IMR-90 (cell line): ENCODE measurements at regions not wholly inside any gene's neighbourhood (a gene's known extent, or its start where the extent isn't known, plus 50 kb on each side); places are given as distances from the start of the nearest gene placed in this dataset.

Experiments
- ATAC-seq: fragments of 200-7000 bp; cut with Tn5 transposase; 2 replicates; pipeline ENCODE4 v1.9.1; 2020; ENCODE audit warnings: low read depth, mild to moderate bottlenecking, moderate library complexity
- BruUV-seq: library from RNA; stranded (reverse); fragments of 400-500 nt; replicated peaks from 2 replicates; lab custom pipeline; 2021; lab: Mats Ljungman, UMichigan
- CTCF ChIA-PET: fragments of 300-600 bp; formaldehyde crosslinking; extraction: SDS; loops from one replicate; lab custom pipeline; 2021; ENCODE audit warnings: antibody characterized with exemption; lab: Yijun Ruan, JAX
- POLR2A ChIA-PET: fragments of 300-600 bp; sonication (Branson Sonifier 250); formaldehyde crosslinking; loops from one replicate; lab custom pipeline; 2022; ENCODE audit warnings: antibody characterized with exemption; ENCODE audit not compliant: unreplicated experiment; lab: Charles Lee
- DNase-seq: peaks from one replicate; pipeline ENCODE4 v3.0.0; 2013
- H2AFZ ChIP-seq: replicated peaks from 2 replicates; pipeline ENCODE3; 2013; ENCODE audit warnings: low read length, mild to moderate bottlenecking; ENCODE audit not compliant: poor library complexity
- H2AK5ac ChIP-seq: 2 replicates; pipeline ENCODE4 v1.6.1; 2013; ENCODE audit warnings: low read depth, low read length, inconsistent platforms
- H2AK9ac ChIP-seq: replicated peaks from 2 replicates; pipeline ENCODE3; 2013; ENCODE audit warnings: mild to moderate bottlenecking, low read depth, low read length, moderate library complexity; ENCODE audit not compliant: poor library complexity
- H2BK120ac ChIP-seq: 2 replicates; pipeline ENCODE4 v1.6.1; 2013; ENCODE audit warnings: low read depth, low read length, inconsistent platforms
- H2BK15ac ChIP-seq: 3 replicates; pipeline ENCODE4 v1.6.1; 2013; ENCODE audit warnings: low read depth, low read length, inconsistent platforms
- H2BK20ac ChIP-seq: 2 replicates; pipeline ENCODE4 v1.6.1; 2013; ENCODE audit warnings: low read depth, mild to moderate bottlenecking, inconsistent platforms, low read length, moderate library complexity
- H2BK5ac ChIP-seq: 2 replicates; pipeline ENCODE4 v1.6.1; 2013; ENCODE audit warnings: mild to moderate bottlenecking, low read depth, low read length, inconsistent platforms; ENCODE audit not compliant: poor library complexity, severe bottlenecking
- H3K14ac ChIP-seq: replicated peaks from 2 replicates; pipeline ENCODE4 v1.6.1; 2013; ENCODE audit warnings: low read depth, low read length, inconsistent platforms
- H3K18ac ChIP-seq: 2 replicates; pipeline ENCODE4 v1.6.1; 2013; ENCODE audit warnings: low read depth, low read length, control low read depth
- H3K23ac ChIP-seq: 2 replicates; pipeline ENCODE4 v1.6.1; 2013; ENCODE audit warnings: low read depth, low read length, inconsistent platforms
- H3K27ac ChIP-seq: 2 replicates; pipeline ENCODE4 v1.5.1; 2013; ENCODE audit warnings: mild to moderate bottlenecking, control low read depth, low read length; ENCODE audit not compliant: insufficient read depth
- H3K27me3 ChIP-seq: 2 replicates; pipeline ENCODE4 v1.6.1; 2013; ENCODE audit warnings: low read length; ENCODE audit not compliant: control insufficient read depth, insufficient read depth
- H3K36me3 ChIP-seq: 2 replicates; pipeline ENCODE4 v1.6.1; 2013; ENCODE audit warnings: low read length, mixed read lengths; ENCODE audit not compliant: control insufficient read depth, insufficient read depth
- H3K4ac ChIP-seq: 2 replicates; pipeline ENCODE4 v1.6.1; 2013; ENCODE audit warnings: low read depth, low read length, inconsistent platforms
- H3K4me1 ChIP-seq: 2 replicates; pipeline ENCODE4 v1.6.1; 2013; ENCODE audit warnings: low read length, mixed read lengths; ENCODE audit not compliant: control insufficient read depth, insufficient read depth
- H3K4me2 ChIP-seq: 2 replicates; pipeline ENCODE4 v1.6.1; 2013; ENCODE audit warnings: low read depth, mild to moderate bottlenecking, control low read depth, low read length, moderate library complexity
- H3K4me3 ChIP-seq: 2 replicates; pipeline ENCODE4 v1.5.1; 2013; ENCODE audit warnings: low read depth, mild to moderate bottlenecking, control low read depth, low read length, moderate library complexity; ENCODE audit not compliant: insufficient read depth
- H3K56ac ChIP-seq: 2 replicates; pipeline ENCODE4 v1.6.1; 2013; ENCODE audit warnings: low read length, inconsistent platforms; ENCODE audit not compliant: insufficient read depth; ENCODE audit errors: extremely low read depth
- H3K79me1 ChIP-seq, 2 experiments: 2 replicates each; pipeline ENCODE4 v1.6.1; 2013; ENCODE audit warnings: low read length in 2 of 2, inconsistent platforms in 1 of 2, low read depth in 1 of 2
- H3K9ac ChIP-seq: 2 replicates; pipeline ENCODE4 v1.6.1; 2013; ENCODE audit warnings: low read depth, low read length, control low read depth
- H3K9me1 ChIP-seq: 2 replicates; pipeline ENCODE4 v1.6.1; 2013; ENCODE audit warnings: low read length, inconsistent platforms; ENCODE audit not compliant: insufficient read depth
- H3K9me3 ChIP-seq: 2 replicates; pipeline ENCODE4 v1.6.1; 2013; ENCODE audit warnings: low read length; ENCODE audit not compliant: control insufficient read depth, insufficient read depth
- H4K20me1 ChIP-seq: 2 replicates; pipeline ENCODE4 v1.6.1; 2013; ENCODE audit warnings: low read length, inconsistent platforms; ENCODE audit not compliant: insufficient read depth
- H4K5ac ChIP-seq: 2 replicates; pipeline ENCODE4 v1.6.1; 2013; ENCODE audit warnings: mild to moderate bottlenecking, low read depth, low read length, control low read depth
- H4K8ac ChIP-seq, 2 experiments: 2 replicates each; pipeline ENCODE4 v1.6.1; 2013; ENCODE audit warnings: low read depth in 2 of 2, low read length in 2 of 2, control low read depth in 1 of 2, inconsistent platforms in 1 of 2
- H4K91ac ChIP-seq: 2 replicates; pipeline ENCODE4 v1.6.1; 2013; ENCODE audit warnings: low read depth, low read length, inconsistent platforms; ENCODE audit not compliant: insufficient read depth
- BHLHE40 ChIP-seq: fragments of 150-350 bp; IDR thresholded peaks from 2 replicates; pipeline ENCODE4 v1.6.1; 2016; ENCODE audit warnings: mild to moderate bottlenecking, low read depth, low read length
- CEBPB ChIP-seq: IDR thresholded peaks from 2 replicates; pipeline ENCODE4 v1.6.1; 2012; ENCODE audit warnings: low read depth, low read length, improper control_type of control experiment
- CHD1 ChIP-seq: IDR thresholded peaks from 2 replicates; pipeline ENCODE4 v1.6.1; 2012; ENCODE audit warnings: low read depth, low read length, improper control_type of control experiment
- FOS ChIP-seq: fragments of 150-350 bp; IDR thresholded peaks from 2 replicates; pipeline ENCODE4 v1.6.1; 2016; ENCODE audit warnings: low read depth, low read length
- MXI1 ChIP-seq: IDR thresholded peaks from 2 replicates; pipeline ENCODE4 v1.6.1; 2012; ENCODE audit warnings: low read depth, mild to moderate bottlenecking, low read length, moderate library complexity, borderline replicate concordance
- NFE2L2 ChIP-seq: fragments of 150-350 bp; IDR thresholded peaks from 2 replicates; pipeline ENCODE4 v1.6.1; 2016; ENCODE audit warnings: low read depth, mild to moderate bottlenecking, low read length
- POLR2A ChIP-seq: IDR thresholded peaks from 2 replicates; pipeline ENCODE4 v1.6.1; 2012; ENCODE audit warnings: mild to moderate bottlenecking, low read depth, low read length
- RAD21 ChIP-seq: IDR thresholded peaks from 2 replicates; pipeline ENCODE4 v1.6.1; 2012; ENCODE audit warnings: low read length, improper control_type of control experiment
- RCOR1 ChIP-seq: IDR thresholded peaks from 2 replicates; pipeline ENCODE4 v1.6.1; 2012; ENCODE audit warnings: mild to moderate bottlenecking, low read length, improper control_type of control experiment; ENCODE audit not compliant: insufficient replicate concordance
- RFX5 ChIP-seq: IDR thresholded peaks from 2 replicates; pipeline ENCODE4 v1.8.0; 2012; ENCODE audit warnings: low read depth, mild to moderate bottlenecking, low read length, moderate library complexity
- SMC3 ChIP-seq: fragments of 150-350 bp; IDR thresholded peaks from 2 replicates; pipeline ENCODE4 v1.6.1; 2016; ENCODE audit warnings: low read depth, mild to moderate bottlenecking, antibody characterized with exemption, low read length, moderate library complexity
- WGBS, 2 experiments: methylation state at CpG; one replicate each; pipeline versions ENCODE4 v1.1.5 to v1.1.7; 2013; ENCODE audit warnings: missing lambda C conversion rate in 2 of 2; ENCODE audit not compliant: insufficient read length in 1 of 2; ENCODE audit errors: extremely low coverage in 2 of 2; 5-methylcytosine and 5-hydroxymethylcytosine counted together
- dilution Hi-C: fragments of 300-500 bp; cut with HindIII; formaldehyde crosslinking; loops from one replicate; pipeline ENCODE4 v1.14.3; 2018; ENCODE audit warnings: low sequenced_read_pairs; ENCODE audit not compliant: unreplicated experiment
- in situ Hi-C: fragments of 300-500 bp; cut with MboI; formaldehyde crosslinking; loops from 3 replicates; pipeline ENCODE4 v1.14.3; 2019; ENCODE audit warnings: low sequenced_read_pairs, inconsistent platforms, mixed read lengths
- intact Hi-C: fragments of 100-400 bp; cut with micrococcal nuclease; formaldehyde crosslinking; loops from 2 replicates; pipeline ENCODE4 v1.10.0; 2022
- TF ChIP-seq, protein P1 (sequence below): fragments of 150-350 bp; IDR thresholded peaks from 2 replicates; pipeline ENCODE4 v1.6.1; 2017; ENCODE audit warnings: mild to moderate bottlenecking, antibody characterized with exemption, low read length, low read depth
- TF ChIP-seq, protein P2 (sequence below): conservative IDR thresholded peaks from 2 replicates; pipeline ENCODE4 v1.5.1; 2012; ENCODE audit warnings: mild to moderate bottlenecking, low read depth, low read length, improper control_type of control experiment
- TF ChIP-seq, protein P3 (sequence below): fragments of 150-350 bp; IDR thresholded peaks from 2 replicates; pipeline ENCODE4 v1.6.1; 2016; ENCODE audit warnings: low read depth, mild to moderate bottlenecking, low read length, moderate library complexity, borderline replicate concordance

DNA sequence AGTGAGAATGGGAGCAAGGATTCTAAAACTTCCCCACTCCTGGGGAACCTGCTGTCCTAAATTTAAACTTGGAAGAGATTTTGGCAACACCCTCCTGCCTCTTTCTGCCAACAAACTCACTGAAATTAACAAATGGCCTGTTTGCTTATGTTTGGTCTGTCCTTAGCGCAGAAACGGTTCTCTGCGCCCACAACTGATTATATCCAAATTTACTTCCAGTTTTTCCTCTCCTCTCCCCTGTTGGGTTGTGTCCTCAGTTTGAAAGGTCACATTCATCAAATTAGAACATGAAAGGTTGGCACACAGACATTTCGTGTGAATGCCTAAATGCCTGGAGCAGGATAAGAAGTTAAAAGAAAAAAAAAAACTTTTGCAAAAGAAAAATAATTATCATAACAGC is 56.4 kb upstream of the MRI1 start:
- Histone ChIP-seq H3K9me1 (no peaks in the 10 kb centered on the region), H4K8ac (no peak overlapping the region), H2BK5ac (no peak overlapping the region), H3K27ac (no peak overlapping the region), H3K4me3 (no peak overlapping the region), H3K79me1 (no peaks in the 10 kb centered on the region), H3K9me3 (peaks cover 7% of the 10 kb centered on the region; the same call in 1 of the 2 replicates), H2AFZ (no peak overlapping the region), H3K36me3 (no peaks in the 10 kb centered on the region), H4K91ac (no peak overlapping the region), H2BK20ac (no peak overlapping the region), H4K20me1 (no peaks in the 10 kb centered on the region), H2BK15ac (no peak overlapping the region), H3K4me2 (no peak overlapping the region), H4K5ac (no peak overlapping the region), H3K14ac (no peak overlapping the region), H3K23ac (no peak overlapping the region), H3K18ac (no peak overlapping the region), H3K27me3 (peaks cover 6% of the 10 kb centered on the region), H2AK9ac (no peak overlapping the region), H3K9ac (no peak overlapping the region), H3K4me1 (no peaks in the 10 kb centered on the region), H2AK5ac (no peak overlapping the region), H3K4ac (no peak overlapping the region), H3K56ac (no peak overlapping the region), H2BK120ac (no peak overlapping the region)
- no peak for ATAC-seq
- dilution Hi-C loops: no loop called here
- no TSS peak for BruUV-seq
- in situ Hi-C loops: loop anchor here (25.0 kb wide), 1 partner anchor 421 kb away; no protein-coding TSS in a partner anchor
- TF ChIP-seq RCOR1: no peak
- no peak for TF ChIP-seq NFE2L2
- TF ChIP-seq FOS: no peak
- no peak for TF ChIP-seq CEBPB
- no peak for TF ChIP-seq SMC3
- TF ChIP-seq, protein P1, sequence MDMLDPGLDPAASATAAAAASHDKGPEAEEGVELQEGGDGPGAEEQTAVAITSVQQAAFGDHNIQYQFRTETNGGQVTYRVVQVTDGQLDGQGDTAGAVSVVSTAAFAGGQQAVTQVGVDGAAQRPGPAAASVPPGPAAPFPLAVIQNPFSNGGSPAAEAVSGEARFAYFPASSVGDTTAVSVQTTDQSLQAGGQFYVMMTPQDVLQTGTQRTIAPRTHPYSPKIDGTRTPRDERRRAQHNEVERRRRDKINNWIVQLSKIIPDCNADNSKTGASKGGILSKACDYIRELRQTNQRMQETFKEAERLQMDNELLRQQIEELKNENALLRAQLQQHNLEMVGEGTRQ: no peak
- TF ChIP-seq CHD1: no peak
- TF ChIP-seq MXI1: no peak
- no peak for TF ChIP-seq RFX5
- TF ChIP-seq, protein P2, sequence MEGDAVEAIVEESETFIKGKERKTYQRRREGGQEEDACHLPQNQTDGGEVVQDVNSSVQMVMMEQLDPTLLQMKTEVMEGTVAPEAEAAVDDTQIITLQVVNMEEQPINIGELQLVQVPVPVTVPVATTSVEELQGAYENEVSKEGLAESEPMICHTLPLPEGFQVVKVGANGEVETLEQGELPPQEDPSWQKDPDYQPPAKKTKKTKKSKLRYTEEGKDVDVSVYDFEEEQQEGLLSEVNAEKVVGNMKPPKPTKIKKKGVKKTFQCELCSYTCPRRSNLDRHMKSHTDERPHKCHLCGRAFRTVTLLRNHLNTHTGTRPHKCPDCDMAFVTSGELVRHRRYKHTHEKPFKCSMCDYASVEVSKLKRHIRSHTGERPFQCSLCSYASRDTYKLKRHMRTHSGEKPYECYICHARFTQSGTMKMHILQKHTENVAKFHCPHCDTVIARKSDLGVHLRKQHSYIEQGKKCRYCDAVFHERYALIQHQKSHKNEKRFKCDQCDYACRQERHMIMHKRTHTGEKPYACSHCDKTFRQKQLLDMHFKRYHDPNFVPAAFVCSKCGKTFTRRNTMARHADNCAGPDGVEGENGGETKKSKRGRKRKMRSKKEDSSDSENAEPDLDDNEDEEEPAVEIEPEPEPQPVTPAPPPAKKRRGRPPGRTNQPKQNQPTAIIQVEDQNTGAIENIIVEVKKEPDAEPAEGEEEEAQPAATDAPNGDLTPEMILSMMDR: no peak
- no peak for TF ChIP-seq BHLHE40
- TF ChIP-seq, protein P3, sequence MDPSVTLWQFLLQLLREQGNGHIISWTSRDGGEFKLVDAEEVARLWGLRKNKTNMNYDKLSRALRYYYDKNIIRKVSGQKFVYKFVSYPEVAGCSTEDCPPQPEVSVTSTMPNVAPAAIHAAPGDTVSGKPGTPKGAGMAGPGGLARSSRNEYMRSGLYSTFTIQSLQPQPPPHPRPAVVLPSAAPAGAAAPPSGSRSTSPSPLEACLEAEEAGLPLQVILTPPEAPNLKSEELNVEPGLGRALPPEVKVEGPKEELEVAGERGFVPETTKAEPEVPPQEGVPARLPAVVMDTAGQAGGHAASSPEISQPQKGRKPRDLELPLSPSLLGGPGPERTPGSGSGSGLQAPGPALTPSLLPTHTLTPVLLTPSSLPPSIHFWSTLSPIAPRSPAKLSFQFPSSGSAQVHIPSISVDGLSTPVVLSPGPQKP: no peak
- no peak for TF ChIP-seq RAD21
- no peak for TF ChIP-seq POLR2A
- CTCF ChIA-PET: no interaction called here
- DNase-seq: no peak
- WGBS, 2 experiments: no CpG with 5 or more reads among the region's 4 CpGs
- POLR2A ChIA-PET: no interaction called here
- intact Hi-C loops: no loop called here
